K562 (cell line): ENCODE measurements at regions not wholly inside any gene's neighbourhood (a gene's known extent, or its start where the extent isn't known, plus 50 kb on each side); places are given as distances from the start of the nearest gene placed in this dataset.
A peak's percentile ranks its signal among the peaks of the same experiment; 100 is the strongest.

Source experiments
- CLOCK ChIP-seq: fragments of 250-450 bp; sonication (Bioruptor Pico); IDR thresholded peaks from 2 replicates; pipeline ENCODE4 v1.4.0; 2020; ENCODE audit warnings: mild to moderate bottlenecking, moderate library complexity, borderline replicate concordance
- CTBP1 ChIP-seq: fragments of 450-650 bp; IDR thresholded peaks from 2 replicates; pipeline ENCODE4 v1.6.1; 2016; ENCODE audit warnings: borderline replicate concordance
- CUX1 ChIP-seq: fragments of 200-800 bp; sonication (Bioruptor generic); IDR thresholded peaks from 2 replicates; pipeline ENCODE4 v1.6.1; 2016; ENCODE audit warnings: missing genetic modification characterization, missing compliant biosample characterization
- MAFF ChIP-seq: IDR thresholded peaks from 2 replicates; pipeline ENCODE4 v1.6.1; 2012; ENCODE audit warnings: low read length, improper control_type of control experiment
- MCM3 ChIP-seq: fragments of 450-650 bp; IDR thresholded peaks from 2 replicates; pipeline ENCODE4 v1.6.1; 2016
- NFE2L1 ChIP-seq: fragments of 450-650 bp; IDR thresholded peaks from 2 replicates; pipeline ENCODE4 v1.6.1; 2016; ENCODE audit warnings: missing genetic modification characterization, low read depth, mild to moderate bottlenecking, missing compliant biosample characterization, moderate library complexity, borderline replicate concordance
- PCBP2 ChIP-seq: fragments of 200-400 bp; formaldehyde crosslinking; IDR thresholded peaks from 2 replicates; pipeline ENCODE4 v1.6.1; 2018; ENCODE audit warnings: low read length, low read depth, mild to moderate bottlenecking, moderate library complexity; ENCODE audit not compliant: poor library complexity, severe bottlenecking
- RBBP5 ChIP-seq: fragments of 200-600 bp; sonication (generic); IDR thresholded peaks from 2 replicates; pipeline ENCODE4 v1.6.1; 2012; ENCODE audit warnings: borderline replicate concordance, mild to moderate bottlenecking, low read length, control low read depth, inconsistent platforms; ENCODE audit not compliant: insufficient read depth, poor library complexity, severe bottlenecking
- TBP ChIP-seq: optimal IDR thresholded peaks from 2 replicates; pipeline ENCODE3; 2011; ENCODE audit warnings: low read depth, low read length, improper control_type of control experiment
- TFAP4 ChIP-seq: sonication (generic); formaldehyde crosslinking; IDR thresholded peaks from 2 replicates; pipeline ENCODE4 v1.8.0; 2022; ENCODE audit warnings: missing genetic modification reagents, mild to moderate bottlenecking, moderate library complexity, borderline replicate concordance
- ZBED1 ChIP-seq: IDR thresholded peaks from 2 replicates; pipeline ENCODE4 v1.6.1; 2014
- ZNF23 ChIP-seq: fragments of 250-450 bp; sonication (Bioruptor Pico); IDR thresholded peaks from 2 replicates; pipeline ENCODE4 v1.4.0; 2020; ENCODE audit warnings: mild to moderate bottlenecking
- ZNF3 ChIP-seq: fragments of 250-450 bp; sonication (Bioruptor Pico); IDR thresholded peaks from 2 replicates; pipeline ENCODE4 v1.5.0; 2021; ENCODE audit warnings: mild to moderate bottlenecking, moderate library complexity
- ZNF592 ChIP-seq: fragments of 450-650 bp; IDR thresholded peaks from 2 replicates; pipeline ENCODE4 v1.6.1; 2017; ENCODE audit warnings: antibody characterized with exemption, mild to moderate bottlenecking

- TF ChIP-seq MAFF, result peak; percentile 14; the same call in 1 of the 2 replicates
- no peak for TF ChIP-seq CLOCK (CRISPR knock-in tag)
- no peak for TF ChIP-seq ZNF3 (CRISPR knock-in tag)
- peak; percentile 48 for TF ChIP-seq ZNF592
- no peak for TF ChIP-seq PCBP2
- TF ChIP-seq MCM3, result no peak
- TF ChIP-seq RBBP5, result no peak
- no peak for TF ChIP-seq TFAP4 (CRISPR knock-in tag)
- TF ChIP-seq TBP, result peak; percentile 20
- peak; percentile 27; the same call in 1 of the 2 replicates for TF ChIP-seq NFE2L1 (tag)
- TF ChIP-seq ZBED1, result no peak
- TF ChIP-seq CTBP1, result no peak
- no peak for TF ChIP-seq ZNF23 (CRISPR knock-in tag)
- no peak for TF ChIP-seq CUX1 (CRISPR knock-in tag)
Observed at GRCh38 chr20:41686961-41687360, 68.8 kb upstream of the CHD6 start (continued).
